PC-3 (cell line): ENCODE measurements at regions not wholly inside any gene's neighbourhood (a gene's known extent, or its start where the extent isn't known, plus 50 kb on each side); places are given as distances from the start of the nearest gene placed in this dataset.

Experiments
- CTCF ChIP-seq: fragments of 300-600 bp; sonication (generic); conservative IDR thresholded peaks from 2 replicates; pipeline ENCODE4 v1.5.1; 2017; ENCODE audit warnings: antibody characterized with exemption, low read depth, mild to moderate bottlenecking, low read length
- EZH2 ChIP-seq: fragments of 300-600 bp; sonication (generic); IDR thresholded peaks from one replicate; pipeline ENCODE4 v1.6.1; 2017; ENCODE audit warnings: antibody characterized with exemption, mild to moderate bottlenecking, low read length; ENCODE audit not compliant: unreplicated experiment
- EZH2phosphoT487 ChIP-seq: fragments of 300-600 bp; sonication (generic); IDR thresholded peaks from 2 replicates; pipeline ENCODE4 v1.6.1; 2018; ENCODE audit warnings: mild to moderate bottlenecking, antibody characterized with exemption, low read length, borderline replicate concordance

GRCh38 chr11:19301361-19301760 is 60.6 kb upstream of the E2F8 start:
- TF ChIP-seq CTCF (no peak), EZH2 (no peak), EZH2phosphoT487 (no peak)
